ENCODE measurements at regions not wholly inside any gene's neighbourhood (a gene's known extent, or its start where the extent isn't known, plus 50 kb on each side); places are given as distances from the start of the nearest gene placed in this dataset.

- no peak for DNase-seq (ENCODE audit: low spot score)
Measured at GRCh38 chr13:104841110-104841509, 1694.4 kb downstream of the EFNB2 start.

GRCh38 chr13:104837756-104838155 is 1697.7 kb downstream of the EFNB2 start:
- DNase-seq (ENCODE audit: low spot score): no peak

- DNase-seq (ENCODE audit: low spot score): no peak
Measured at GRCh38 chr13:104833221-104833620, 1702.2 kb downstream of the EFNB2 start.

GRCh38 chr13:104832231-104832630 is 1703.2 kb downstream of the EFNB2 start:
- no peak for DNase-seq (ENCODE audit: low spot score)

- no peak for DNase-seq (ENCODE audit: low spot score)
Measured at GRCh38 chr13:104831831-104832230, 1703.6 kb downstream of the EFNB2 start.

GRCh38 chr13:104823709-104824108 is 1711.8 kb downstream of the EFNB2 start:
- no peak for DNase-seq (ENCODE audit: low spot score)

GRCh38 chr13:104823071-104823470 is 1712.4 kb downstream of the EFNB2 start:
- DNase-seq (ENCODE audit: low spot score): no peak

GRCh38 chr13:104817271-104817670 is 1718.2 kb downstream of the EFNB2 start:
- DNase-seq (ENCODE audit: low spot score): no peak

- DNase-seq (ENCODE audit: low spot score): no peak
Measured at GRCh38 chr13:104816726-104817125, 1718.7 kb downstream of the EFNB2 start.

- DNase-seq (ENCODE audit: low spot score): no peak
Measured at GRCh38 chr13:104810242-104810641, 1725.2 kb downstream of the EFNB2 start.

DNA sequence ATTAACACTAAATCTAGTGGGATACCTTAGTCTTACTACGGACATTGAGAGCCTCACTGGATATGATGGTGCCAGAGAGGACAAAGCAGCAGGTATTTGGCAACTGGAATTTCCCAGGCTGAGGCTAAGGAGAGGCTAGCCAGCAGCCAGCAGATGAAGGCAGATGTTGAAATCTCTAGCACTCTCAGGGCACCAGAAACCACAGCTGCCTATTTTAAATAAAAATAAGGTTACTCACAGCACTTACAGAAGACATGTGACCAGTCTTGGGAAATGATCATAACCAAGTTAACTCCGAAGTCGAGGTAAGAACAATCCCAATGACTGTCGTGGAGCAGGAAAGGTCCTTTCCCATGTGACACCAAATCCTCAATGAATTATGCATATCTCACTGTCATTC is 1726.0 kb downstream of the EFNB2 start:
- no peak for DNase-seq (ENCODE audit: low spot score)

DNA sequence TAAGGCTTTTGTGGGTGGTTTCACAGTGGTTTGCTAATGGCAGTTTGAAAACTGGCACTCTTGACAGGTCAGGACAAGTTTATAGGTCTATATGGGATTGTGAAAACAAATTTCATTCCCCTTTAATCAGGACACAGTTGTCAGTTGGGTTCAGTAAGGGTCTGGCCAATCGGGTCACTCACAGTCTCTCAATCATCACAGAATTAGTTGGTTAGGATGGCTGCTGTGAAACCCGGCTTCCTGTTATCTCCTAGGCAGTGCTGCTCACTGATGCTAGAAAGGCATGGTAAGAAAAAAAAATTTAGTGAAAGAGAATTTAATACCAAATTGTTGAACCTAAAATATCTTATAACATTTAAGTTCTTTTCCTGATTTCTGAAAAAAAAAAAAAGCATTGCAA is 1730.1 kb downstream of the EFNB2 start:
- no peak for DNase-seq (ENCODE audit: low spot score)

DNA sequence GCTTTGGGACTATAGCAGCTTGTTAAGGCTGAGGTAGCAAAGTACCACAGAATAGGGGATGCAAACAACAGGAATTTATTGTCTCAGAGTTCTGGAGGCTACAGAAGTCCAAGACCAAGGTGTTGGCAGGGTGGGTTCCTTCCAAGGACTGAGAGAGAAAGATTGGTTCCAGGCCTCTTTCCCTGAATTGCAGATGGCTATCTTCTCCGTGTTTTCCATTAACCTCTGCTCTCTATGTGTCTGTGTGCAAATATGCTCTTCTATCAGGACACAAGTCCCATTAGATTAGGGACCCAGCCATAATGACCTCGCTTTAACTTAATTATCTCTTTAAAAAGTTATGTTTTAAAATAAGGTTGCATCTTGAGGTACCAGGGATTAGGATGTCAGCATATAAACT is 1732.9 kb upstream of the SLC10A2 start:
- DNase-seq (ENCODE audit: low spot score): no peak

DNA sequence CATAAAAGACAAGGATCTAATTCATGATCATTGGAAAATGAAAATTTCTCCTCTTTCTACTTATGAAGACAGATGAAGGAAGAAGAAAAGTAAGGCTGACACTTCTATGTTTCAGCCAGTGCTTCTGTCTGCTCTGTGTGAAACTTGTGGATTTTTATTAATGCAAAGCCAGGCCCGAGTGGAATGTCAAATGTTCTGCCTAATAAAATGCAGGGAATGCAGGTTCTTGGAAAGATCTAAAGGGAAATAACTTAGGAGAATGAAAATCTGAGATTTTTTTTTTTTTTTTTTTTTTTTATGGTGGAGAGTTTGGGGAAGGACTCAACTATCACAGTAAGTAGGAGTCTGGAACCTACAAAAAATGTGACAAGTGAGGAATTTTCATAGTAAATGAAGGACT is 1732.3 kb upstream of the SLC10A2 start:
- no peak for DNase-seq (ENCODE audit: low spot score)

GRCh38 chr13:104796581-104796980 is 1730.4 kb upstream of the SLC10A2 start:
- DNase-seq (ENCODE audit: low spot score): no peak

GRCh38 chr13:104785952-104786351 is 1719.7 kb upstream of the SLC10A2 start:
- no peak for DNase-seq (ENCODE audit: low spot score)

DNA sequence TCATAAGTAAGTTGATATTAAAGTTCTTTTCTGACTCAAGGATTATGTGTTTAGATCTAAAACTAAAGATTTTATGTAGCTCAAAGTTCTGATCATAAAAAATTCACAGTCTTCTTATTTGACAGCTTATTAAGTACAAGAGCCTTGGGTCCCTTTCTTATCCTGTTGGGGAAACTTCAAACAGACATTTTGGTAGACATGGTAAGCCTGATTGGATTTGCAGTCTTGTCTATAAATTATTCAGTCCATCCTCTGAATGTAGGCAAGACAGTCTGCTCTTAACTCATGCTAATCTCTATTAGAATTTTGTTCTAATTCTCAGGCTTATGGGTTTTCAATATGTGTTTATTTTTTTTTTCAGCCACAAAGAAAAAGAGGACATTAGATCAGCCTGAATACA is 1718.7 kb upstream of the SLC10A2 start:
- no peak for DNase-seq (ENCODE audit: low spot score)

- DNase-seq (ENCODE audit: low spot score): no peak
Measured at GRCh38 chr13:104782741-104783140, 1716.5 kb upstream of the SLC10A2 start.

GRCh38 chr13:104779311-104779993 is 1713.2 kb upstream of the SLC10A2 start:
- no peak for DNase-seq (ENCODE audit: low spot score)

- DNase-seq (ENCODE audit: low spot score): peak; percentile 13
Measured at GRCh38 chr13:104773775-104774174, 1707.6 kb upstream of the SLC10A2 start.

DNA sequence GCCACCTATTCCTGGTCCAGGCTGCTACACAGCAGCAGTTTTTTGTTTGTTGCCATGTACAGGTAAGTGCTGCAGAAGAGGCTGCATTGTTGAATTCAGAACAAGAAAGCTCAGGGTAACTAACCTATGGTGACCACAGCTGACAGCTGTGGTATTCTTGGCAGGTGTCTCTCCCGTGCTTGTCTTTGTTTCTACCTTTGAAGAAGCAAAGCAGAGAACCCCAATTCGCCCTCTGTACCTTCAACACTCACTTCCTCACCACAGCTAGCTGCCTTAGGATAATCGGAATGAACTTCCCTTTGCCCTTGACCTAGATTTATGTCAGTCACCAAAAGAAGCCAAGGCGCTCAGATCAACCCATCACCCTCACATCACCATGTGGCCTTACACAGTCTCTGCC is 1703.3 kb upstream of the SLC10A2 start:
- no peak for DNase-seq (ENCODE audit: low spot score)

- DNase-seq (ENCODE audit: low spot score): no peak
Measured at GRCh38 chr13:104766319-104766718, 1700.1 kb upstream of the SLC10A2 start.

GRCh38 chr13:104764600-104764999 is 1698.4 kb upstream of the SLC10A2 start:
- no peak for DNase-seq (ENCODE audit: low spot score)

GRCh38 chr13:104759069-104759468 is 1692.9 kb upstream of the SLC10A2 start:
- DNase-seq (ENCODE audit: low spot score): no peak

GRCh38 chr13:104757712-104758111 is 1691.5 kb upstream of the SLC10A2 start:
- DNase-seq (ENCODE audit: low spot score): no peak
